PFSK-1 (cell line): ENCODE measurements at regions not wholly inside any gene's neighbourhood (a gene's known extent, or its start where the extent isn't known, plus 50 kb on each side); places are given as distances from the start of the nearest gene placed in this dataset.

ENCODE experiments used
- POLR2AphosphoS5 ChIP-seq: IDR thresholded peaks from 2 replicates; pipeline ENCODE4 v1.6.1; 2012; ENCODE audit warnings: low read depth, mild to moderate bottlenecking, control low read depth, low read length, moderate library complexity
- REST ChIP-seq, 2 experiments: IDR thresholded peaks; 2 replicates each; pipeline versions ENCODE4 v1.6.1 to v1.8.0; 2011 to 2012; ENCODE audit warnings: low read depth in 2 of 2, low read length in 2 of 2, control low read depth in 1 of 2, inconsistent platforms in 1 of 2, mild to moderate bottlenecking in 1 of 2, moderate library complexity in 1 of 2; ENCODE audit not compliant: insufficient read depth in 1 of 2
- TAF1 ChIP-seq: IDR thresholded peaks from 2 replicates; pipeline ENCODE4 v1.6.1; 2012; ENCODE audit warnings: low read length, control low read depth, borderline replicate concordance; ENCODE audit not compliant: insufficient read depth

GRCh38 chrX:150037041-150037440 is 98.8 kb upstream of the EOLA2 start:
- no peak for TF ChIP-seq POLR2AphosphoS5
- no peak for TF ChIP-seq REST (IDR thresholded peaks at IDR 0.05; ENCODE audit: insufficient read depth in 1 of 2, low read depth in 2 of 2, low read length in 2 of 2)
- no peak for TF ChIP-seq TAF1
